HL-60 (cell line): ENCODE measurements at regions not wholly inside any gene's neighbourhood (a gene's known extent, or its start where the extent isn't known, plus 50 kb on each side); places are given as distances from the start of the nearest gene placed in this dataset.

Experiments
- POLR2AphosphoS5 ChIP-seq: IDR thresholded peaks from 2 replicates; pipeline ENCODE4 v1.6.1; 2012; ENCODE audit warnings: low read depth
- TF ChIP-seq, protein P1 (sequence below): IDR thresholded peaks from one replicate; pipeline ENCODE4 v1.5.1; 2011; ENCODE audit warnings: low read length, control low read depth, inconsistent platforms; ENCODE audit not compliant: insufficient read depth
- TF ChIP-seq, protein P2 (sequence below): IDR thresholded peaks from 2 replicates; pipeline ENCODE4 v1.6.1; 2012; ENCODE audit warnings: low read depth; ENCODE audit not compliant: insufficient replicate concordance

DNA sequence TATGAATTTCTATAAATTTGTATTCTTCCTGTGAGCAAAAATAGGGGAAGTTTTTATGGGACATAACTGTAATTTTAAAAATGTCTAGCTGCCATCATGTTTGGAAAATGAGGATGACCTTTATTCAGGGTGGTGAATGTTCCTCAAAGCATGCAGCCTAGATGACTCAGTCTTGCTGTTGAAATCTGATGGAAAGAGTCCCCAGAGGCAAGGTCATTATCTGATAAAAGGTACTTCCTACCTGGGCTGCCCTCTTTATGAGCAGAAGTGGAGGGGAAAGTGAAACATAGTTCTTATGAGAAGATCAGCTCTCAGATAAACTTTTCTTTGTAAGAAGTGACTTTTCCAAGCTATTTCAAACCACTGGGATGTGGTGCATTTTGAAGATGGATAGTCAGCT is 1144.7 kb upstream of the PIK3C3 start:
- TF ChIP-seq, protein P1, sequence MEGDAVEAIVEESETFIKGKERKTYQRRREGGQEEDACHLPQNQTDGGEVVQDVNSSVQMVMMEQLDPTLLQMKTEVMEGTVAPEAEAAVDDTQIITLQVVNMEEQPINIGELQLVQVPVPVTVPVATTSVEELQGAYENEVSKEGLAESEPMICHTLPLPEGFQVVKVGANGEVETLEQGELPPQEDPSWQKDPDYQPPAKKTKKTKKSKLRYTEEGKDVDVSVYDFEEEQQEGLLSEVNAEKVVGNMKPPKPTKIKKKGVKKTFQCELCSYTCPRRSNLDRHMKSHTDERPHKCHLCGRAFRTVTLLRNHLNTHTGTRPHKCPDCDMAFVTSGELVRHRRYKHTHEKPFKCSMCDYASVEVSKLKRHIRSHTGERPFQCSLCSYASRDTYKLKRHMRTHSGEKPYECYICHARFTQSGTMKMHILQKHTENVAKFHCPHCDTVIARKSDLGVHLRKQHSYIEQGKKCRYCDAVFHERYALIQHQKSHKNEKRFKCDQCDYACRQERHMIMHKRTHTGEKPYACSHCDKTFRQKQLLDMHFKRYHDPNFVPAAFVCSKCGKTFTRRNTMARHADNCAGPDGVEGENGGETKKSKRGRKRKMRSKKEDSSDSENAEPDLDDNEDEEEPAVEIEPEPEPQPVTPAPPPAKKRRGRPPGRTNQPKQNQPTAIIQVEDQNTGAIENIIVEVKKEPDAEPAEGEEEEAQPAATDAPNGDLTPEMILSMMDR = no peak
- TF ChIP-seq, protein P2, sequence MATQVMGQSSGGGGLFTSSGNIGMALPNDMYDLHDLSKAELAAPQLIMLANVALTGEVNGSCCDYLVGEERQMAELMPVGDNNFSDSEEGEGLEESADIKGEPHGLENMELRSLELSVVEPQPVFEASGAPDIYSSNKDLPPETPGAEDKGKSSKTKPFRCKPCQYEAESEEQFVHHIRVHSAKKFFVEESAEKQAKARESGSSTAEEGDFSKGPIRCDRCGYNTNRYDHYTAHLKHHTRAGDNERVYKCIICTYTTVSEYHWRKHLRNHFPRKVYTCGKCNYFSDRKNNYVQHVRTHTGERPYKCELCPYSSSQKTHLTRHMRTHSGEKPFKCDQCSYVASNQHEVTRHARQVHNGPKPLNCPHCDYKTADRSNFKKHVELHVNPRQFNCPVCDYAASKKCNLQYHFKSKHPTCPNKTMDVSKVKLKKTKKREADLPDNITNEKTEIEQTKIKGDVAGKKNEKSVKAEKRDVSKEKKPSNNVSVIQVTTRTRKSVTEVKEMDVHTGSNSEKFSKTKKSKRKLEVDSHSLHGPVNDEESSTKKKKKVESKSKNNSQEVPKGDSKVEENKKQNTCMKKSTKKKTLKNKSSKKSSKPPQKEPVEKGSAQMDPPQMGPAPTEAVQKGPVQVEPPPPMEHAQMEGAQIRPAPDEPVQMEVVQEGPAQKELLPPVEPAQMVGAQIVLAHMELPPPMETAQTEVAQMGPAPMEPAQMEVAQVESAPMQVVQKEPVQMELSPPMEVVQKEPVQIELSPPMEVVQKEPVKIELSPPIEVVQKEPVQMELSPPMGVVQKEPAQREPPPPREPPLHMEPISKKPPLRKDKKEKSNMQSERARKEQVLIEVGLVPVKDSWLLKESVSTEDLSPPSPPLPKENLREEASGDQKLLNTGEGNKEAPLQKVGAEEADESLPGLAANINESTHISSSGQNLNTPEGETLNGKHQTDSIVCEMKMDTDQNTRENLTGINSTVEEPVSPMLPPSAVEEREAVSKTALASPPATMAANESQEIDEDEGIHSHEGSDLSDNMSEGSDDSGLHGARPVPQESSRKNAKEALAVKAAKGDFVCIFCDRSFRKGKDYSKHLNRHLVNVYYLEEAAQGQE = no peak
- TF ChIP-seq POLR2AphosphoS5 = no peak
